SK-N-SH (cell line): ENCODE measurements at regions not wholly inside any gene's neighbourhood (a gene's known extent, or its start where the extent isn't known, plus 50 kb on each side); places are given as distances from the start of the nearest gene placed in this dataset.

Source experiments
- CTCF ChIA-PET: fragments of 300-600, 350-600 bp; formaldehyde crosslinking; extraction: SDS; loops from one replicate; lab custom pipeline; 2021; lab: Yijun Ruan, JAX
- POLR2A ChIA-PET: fragments of 350-600 bp; sonication (Branson Sonifier 250); formaldehyde crosslinking; extraction: SDS; loops from one replicate; lab custom pipeline; 2020; ENCODE audit warnings: antibody characterized with exemption, inconsistent platforms; lab: Yijun Ruan, JAX
- DNase-seq: peaks from one replicate; pipeline ENCODE4 v3.0.0; 2012
- H2AFZ ChIP-seq: fragments of 200-600 bp; sonication (generic); 2 replicates; pipeline ENCODE4 v1.8.1; 2016; ENCODE audit warnings: antibody characterized with exemption, mild to moderate bottlenecking, low read depth
- H3F3A ChIP-seq: fragments of 200-600 bp; sonication (generic); replicated peaks from 2 replicates; pipeline ENCODE3; 2016; ENCODE audit warnings: antibody characterized with exemption, mild to moderate bottlenecking; ENCODE audit not compliant: insufficient read depth
- H3K27ac ChIP-seq, 2 experiments: fragments of 200-500 bp in 1 of 2; fragments of 200-600 bp in 1 of 2; sonication (Bioruptor generic) in 1 of 2; sonication (generic), shearing (Covaris generic) in 1 of 2; 2 replicates each; pipeline versions ENCODE4 v1.5.1 to v1.6.1; 2014 to 2016; ENCODE audit warnings: low read depth in 2 of 2, inconsistent platforms in 1 of 2, low read length in 1 of 2, mild to moderate bottlenecking in 1 of 2, mixed read lengths in 1 of 2
- H3K27me3 ChIP-seq: fragments of 200-600 bp; sonication (generic), shearing (Covaris generic); 2 replicates; pipeline ENCODE4 v1.6.1; 2016; ENCODE audit warnings: mixed run types; ENCODE audit not compliant: insufficient read depth
- H3K36me3 ChIP-seq, 2 experiments: fragments of 200-500 bp in 1 of 2; fragments of 200-600 bp in 1 of 2; sonication (Bioruptor generic) in 1 of 2; sonication (generic) in 1 of 2; replicated peaks in 1 of 2; 2 replicates each; pipeline versions ENCODE3 to v1.5.1; 2014 to 2016; ENCODE audit warnings: low read length in 1 of 2, mild to moderate bottlenecking in 1 of 2; ENCODE audit not compliant: insufficient read depth in 2 of 2, control insufficient read depth in 1 of 2
- H3K4me1 ChIP-seq, 2 experiments: fragments of 200-500 bp in 1 of 2; fragments of 200-600 bp in 1 of 2; sonication (Bioruptor generic) in 1 of 2; sonication (generic), shearing (Covaris generic) in 1 of 2; 2 replicates each; pipeline versions ENCODE4 v1.5.1 to v1.6.1; 2014 to 2016; ENCODE audit warnings: low read depth in 1 of 2, low read length in 1 of 2, mixed run types in 1 of 2; ENCODE audit not compliant: insufficient read depth in 2 of 2, control insufficient read depth in 1 of 2
- H3K4me2 ChIP-seq: fragments of 200-600 bp; sonication (generic), shearing (Covaris generic); 2 replicates; pipeline ENCODE4 v1.6.1; 2017; ENCODE audit warnings: mixed run types
- H3K4me3 ChIP-seq, 2 experiments: fragments of 200-500 bp in 1 of 2; fragments of 200-600 bp in 1 of 2; sonication (Bioruptor generic) in 1 of 2; sonication (generic), shearing (Covaris generic) in 1 of 2; 2 replicates each; pipeline versions ENCODE4 v1.5.1 to v1.8.1; 2014 to 2016; ENCODE audit warnings: low read depth in 2 of 2, inconsistent platforms in 1 of 2, low read length in 1 of 2, mild to moderate bottlenecking in 1 of 2, mixed read lengths in 1 of 2, moderate library complexity in 1 of 2
- H3K79me2 ChIP-seq: fragments of 200-600 bp; sonication (generic); 2 replicates; pipeline ENCODE4 v1.8.1; 2017; ENCODE audit warnings: mild to moderate bottlenecking; ENCODE audit not compliant: insufficient read depth
- H3K9ac ChIP-seq: fragments of 200-600 bp; sonication (generic); 2 replicates; pipeline ENCODE4 v1.6.1; 2017; ENCODE audit warnings: mixed run types
- H3K9me2 ChIP-seq: fragments of 200-600 bp; sonication (generic); 2 replicates; pipeline ENCODE4 v1.6.1; 2017; ENCODE audit warnings: mixed run types
- H3K9me3 ChIP-seq: fragments of 200-600 bp; sonication (generic); 2 replicates; pipeline ENCODE4 v1.6.1; 2017; ENCODE audit warnings: mixed run types, mild to moderate bottlenecking, moderate library complexity
- H4K20me1 ChIP-seq: fragments of 200-600 bp; sonication (generic); 2 replicates; pipeline ENCODE4 v1.6.1; 2017; ENCODE audit warnings: mild to moderate bottlenecking, mixed run types; ENCODE audit not compliant: insufficient read depth
- CHD2 ChIP-seq: fragments of 150-350 bp; IDR thresholded peaks from 2 replicates; pipeline ENCODE4 v1.6.1; 2018; ENCODE audit warnings: low read length; ENCODE audit not compliant: partially characterized antibody
- EZH2phosphoT487 ChIP-seq: fragments of 200-600 bp; sonication (generic); IDR thresholded peaks from 2 replicates; pipeline ENCODE4 v1.6.1; 2017; ENCODE audit warnings: low read depth, mixed run types, mild to moderate bottlenecking, antibody characterized with exemption, moderate library complexity, borderline replicate concordance
- FOXM1 ChIP-seq: IDR thresholded peaks from 2 replicates; pipeline ENCODE4 v1.4.0; 2012; ENCODE audit warnings: low read depth, mild to moderate bottlenecking
- GABPA ChIP-seq: IDR thresholded peaks from 2 replicates; pipeline ENCODE4 v1.4.0; 2012; ENCODE audit warnings: low read depth, mild to moderate bottlenecking
- GATA2 ChIP-seq: sonication (generic); formaldehyde crosslinking; IDR thresholded peaks from 2 replicates; pipeline ENCODE4 v1.5.0; 2020; ENCODE audit warnings: mild to moderate bottlenecking, missing genetic modification reagents
- MEF2A ChIP-seq: IDR thresholded peaks from 2 replicates; pipeline ENCODE4 v1.4.0; 2012; ENCODE audit warnings: low read depth, borderline replicate concordance
- MXI1 ChIP-seq: IDR thresholded peaks from 2 replicates; pipeline ENCODE4 v1.6.1; 2012; ENCODE audit warnings: mild to moderate bottlenecking, low read depth, low read length, improper control_type of control experiment
- NRF1 ChIP-seq: IDR thresholded peaks from 2 replicates; pipeline ENCODE4 v1.6.1; 2012; ENCODE audit warnings: low read depth, mild to moderate bottlenecking, low read length
- RAD21 ChIP-seq: IDR thresholded peaks from 2 replicates; pipeline ENCODE4 v1.6.1; 2012; ENCODE audit warnings: mild to moderate bottlenecking, low read length
- RXRA ChIP-seq: IDR thresholded peaks from 2 replicates; pipeline ENCODE4 v1.4.0; 2012; ENCODE audit warnings: low read depth, mild to moderate bottlenecking, borderline replicate concordance
- TCF12 ChIP-seq: IDR thresholded peaks from 2 replicates; pipeline ENCODE4 v1.4.0; 2012
- TEAD4 ChIP-seq: IDR thresholded peaks from 2 replicates; pipeline ENCODE4 v1.4.0; 2012; ENCODE audit warnings: mild to moderate bottlenecking, borderline replicate concordance; ENCODE audit not compliant: insufficient read depth
- WGBS: methylation state at CpG from one replicate; pipeline ENCODE4 v1.1.6; 2017; ENCODE audit warnings: low lambda C conversion rate; 5-methylcytosine and 5-hydroxymethylcytosine counted together
- TF ChIP-seq, protein P1 (sequence below): IDR thresholded peaks from 2 replicates; pipeline ENCODE4; 2012
- TF ChIP-seq, protein P2 (sequence below): fragments of 150-350 bp; IDR thresholded peaks from 2 replicates; pipeline ENCODE4 v1.6.1; 2016; ENCODE audit warnings: mild to moderate bottlenecking, low read depth, low read length
- TF ChIP-seq, protein P3 (sequence below): IDR thresholded peaks from 2 replicates; pipeline ENCODE4 v1.4.0; 2012; ENCODE audit warnings: low read depth, borderline replicate concordance
- TF ChIP-seq, protein P4 (sequence below): fragments of 150-350 bp; IDR thresholded peaks from 2 replicates; pipeline ENCODE4 v1.6.1; 2017; ENCODE audit warnings: antibody characterized with exemption, low read length, low read depth, borderline replicate concordance
- TF ChIP-seq, protein P5 (sequence below): fragments of 200-600 bp; sonication (generic); IDR thresholded peaks from 2 replicates; pipeline ENCODE4 v1.6.1; 2017; ENCODE audit warnings: antibody characterized with exemption, mild to moderate bottlenecking, moderate library complexity

DNA sequence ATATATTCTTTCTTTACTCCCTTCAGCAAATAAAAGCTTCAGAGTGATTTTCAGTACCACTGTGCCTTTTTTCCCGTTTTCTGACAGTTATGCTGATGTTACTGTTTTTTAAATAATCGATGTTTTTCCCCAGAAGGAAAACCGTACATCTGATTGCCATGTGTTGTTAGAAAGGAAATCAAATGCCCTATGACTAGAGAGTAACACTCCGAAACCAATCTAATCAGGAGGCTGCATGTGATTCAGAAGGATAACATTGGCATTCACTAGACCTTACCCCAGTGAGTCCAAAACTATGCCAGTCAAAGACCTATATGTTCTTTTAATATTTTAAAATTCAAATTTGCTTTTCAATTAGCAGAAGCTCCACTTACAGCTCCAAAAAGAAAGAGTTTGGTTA lies 116.3 kb downstream of the TMEM26 start:
- no peaks in the 10 kb centered on the region for H3K9me2 ChIP-seq
- no peaks in the 10 kb centered on the region for H3K79me2 ChIP-seq
- H3F3A ChIP-seq: no peaks in the 10 kb centered on the region
- no peaks in the 10 kb centered on the region; a peak in 2 of 4 replicates for H3K4me1 ChIP-seq
- H3K27me3 ChIP-seq: no peaks in the 10 kb centered on the region
- no peaks in the 10 kb centered on the region for H3K36me3 ChIP-seq
- no peak for TF ChIP-seq TCF12
- no peak for TF ChIP-seq GABPA
- TF ChIP-seq, protein P1, sequence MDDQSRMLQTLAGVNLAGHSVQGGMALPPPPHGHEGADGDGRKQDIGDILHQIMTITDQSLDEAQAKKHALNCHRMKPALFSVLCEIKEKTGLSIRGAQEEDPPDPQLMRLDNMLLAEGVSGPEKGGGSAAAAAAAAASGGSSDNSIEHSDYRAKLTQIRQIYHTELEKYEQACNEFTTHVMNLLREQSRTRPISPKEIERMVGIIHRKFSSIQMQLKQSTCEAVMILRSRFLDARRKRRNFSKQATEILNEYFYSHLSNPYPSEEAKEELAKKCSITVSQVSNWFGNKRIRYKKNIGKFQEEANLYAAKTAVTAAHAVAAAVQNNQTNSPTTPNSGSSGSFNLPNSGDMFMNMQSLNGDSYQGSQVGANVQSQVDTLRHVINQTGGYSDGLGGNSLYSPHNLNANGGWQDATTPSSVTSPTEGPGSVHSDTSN: no peak
- TF ChIP-seq, protein P2, sequence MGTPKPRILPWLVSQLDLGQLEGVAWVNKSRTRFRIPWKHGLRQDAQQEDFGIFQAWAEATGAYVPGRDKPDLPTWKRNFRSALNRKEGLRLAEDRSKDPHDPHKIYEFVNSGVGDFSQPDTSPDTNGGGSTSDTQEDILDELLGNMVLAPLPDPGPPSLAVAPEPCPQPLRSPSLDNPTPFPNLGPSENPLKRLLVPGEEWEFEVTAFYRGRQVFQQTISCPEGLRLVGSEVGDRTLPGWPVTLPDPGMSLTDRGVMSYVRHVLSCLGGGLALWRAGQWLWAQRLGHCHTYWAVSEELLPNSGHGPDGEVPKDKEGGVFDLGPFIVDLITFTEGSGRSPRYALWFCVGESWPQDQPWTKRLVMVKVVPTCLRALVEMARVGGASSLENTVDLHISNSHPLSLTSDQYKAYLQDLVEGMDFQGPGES: no peak
- no peak for TF ChIP-seq RAD21
- no peak for TF ChIP-seq RXRA
- no peak for TF ChIP-seq NRF1
- TF ChIP-seq, protein P3, sequence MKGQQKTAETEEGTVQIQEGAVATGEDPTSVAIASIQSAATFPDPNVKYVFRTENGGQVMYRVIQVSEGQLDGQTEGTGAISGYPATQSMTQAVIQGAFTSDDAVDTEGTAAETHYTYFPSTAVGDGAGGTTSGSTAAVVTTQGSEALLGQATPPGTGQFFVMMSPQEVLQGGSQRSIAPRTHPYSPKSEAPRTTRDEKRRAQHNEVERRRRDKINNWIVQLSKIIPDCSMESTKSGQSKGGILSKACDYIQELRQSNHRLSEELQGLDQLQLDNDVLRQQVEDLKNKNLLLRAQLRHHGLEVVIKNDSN: no peak
- TF ChIP-seq GATA2: no peak
- no peak for TF ChIP-seq TEAD4
- no peak for TF ChIP-seq MXI1
- TF ChIP-seq CHD2: no peak
- TF ChIP-seq EZH2phosphoT487: no peak
- TF ChIP-seq, protein P4, sequence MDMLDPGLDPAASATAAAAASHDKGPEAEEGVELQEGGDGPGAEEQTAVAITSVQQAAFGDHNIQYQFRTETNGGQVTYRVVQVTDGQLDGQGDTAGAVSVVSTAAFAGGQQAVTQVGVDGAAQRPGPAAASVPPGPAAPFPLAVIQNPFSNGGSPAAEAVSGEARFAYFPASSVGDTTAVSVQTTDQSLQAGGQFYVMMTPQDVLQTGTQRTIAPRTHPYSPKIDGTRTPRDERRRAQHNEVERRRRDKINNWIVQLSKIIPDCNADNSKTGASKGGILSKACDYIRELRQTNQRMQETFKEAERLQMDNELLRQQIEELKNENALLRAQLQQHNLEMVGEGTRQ: no peak
- TF ChIP-seq MEF2A: no peak
- no peak for TF ChIP-seq FOXM1
- TF ChIP-seq, protein P5, sequence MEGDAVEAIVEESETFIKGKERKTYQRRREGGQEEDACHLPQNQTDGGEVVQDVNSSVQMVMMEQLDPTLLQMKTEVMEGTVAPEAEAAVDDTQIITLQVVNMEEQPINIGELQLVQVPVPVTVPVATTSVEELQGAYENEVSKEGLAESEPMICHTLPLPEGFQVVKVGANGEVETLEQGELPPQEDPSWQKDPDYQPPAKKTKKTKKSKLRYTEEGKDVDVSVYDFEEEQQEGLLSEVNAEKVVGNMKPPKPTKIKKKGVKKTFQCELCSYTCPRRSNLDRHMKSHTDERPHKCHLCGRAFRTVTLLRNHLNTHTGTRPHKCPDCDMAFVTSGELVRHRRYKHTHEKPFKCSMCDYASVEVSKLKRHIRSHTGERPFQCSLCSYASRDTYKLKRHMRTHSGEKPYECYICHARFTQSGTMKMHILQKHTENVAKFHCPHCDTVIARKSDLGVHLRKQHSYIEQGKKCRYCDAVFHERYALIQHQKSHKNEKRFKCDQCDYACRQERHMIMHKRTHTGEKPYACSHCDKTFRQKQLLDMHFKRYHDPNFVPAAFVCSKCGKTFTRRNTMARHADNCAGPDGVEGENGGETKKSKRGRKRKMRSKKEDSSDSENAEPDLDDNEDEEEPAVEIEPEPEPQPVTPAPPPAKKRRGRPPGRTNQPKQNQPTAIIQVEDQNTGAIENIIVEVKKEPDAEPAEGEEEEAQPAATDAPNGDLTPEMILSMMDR: no peak
- TF ChIP-seq, all 33 proteins: peak for 0
- no peak overlapping the region for H3K27ac ChIP-seq
- no peaks in the 10 kb centered on the region for H3K9me3 ChIP-seq
- H2AFZ ChIP-seq: no peak overlapping the region
- no peak overlapping the region for H3K4me2 ChIP-seq
- H3K4me3 ChIP-seq: no peak overlapping the region
- ChIA-PET CTCF (interaction anchor here (1.1 kb wide), 1 partner anchor 12 kb away, joined by 4 read pairs; no protein-coding TSS in a partner anchor), POLR2A (no interaction called here)
- 45% methylated on average over 4 of the region's 4 CpGs for WGBS
- DNase-seq: no peak
- H3K9ac ChIP-seq: no peak overlapping the region
- no peaks in the 10 kb centered on the region for H4K20me1 ChIP-seq
